Activated CD8-positive, alpha-beta memory T cell treated with anti-CD3 and anti-CD28 coated beads for 4 hours (primary cell): ENCODE measurements at regions not wholly inside any gene's neighbourhood (a gene's known extent, or its start where the extent isn't known, plus 50 kb on each side); places are given as distances from the start of the nearest gene placed in this dataset.

ENCODE experiments used
- DNase-seq, 2 donors: peaks; one replicate each; pipeline ENCODE4 v3.0.0-alpha.2; 2020; ENCODE audit warnings: low read depth in 2 of 2

DNA sequence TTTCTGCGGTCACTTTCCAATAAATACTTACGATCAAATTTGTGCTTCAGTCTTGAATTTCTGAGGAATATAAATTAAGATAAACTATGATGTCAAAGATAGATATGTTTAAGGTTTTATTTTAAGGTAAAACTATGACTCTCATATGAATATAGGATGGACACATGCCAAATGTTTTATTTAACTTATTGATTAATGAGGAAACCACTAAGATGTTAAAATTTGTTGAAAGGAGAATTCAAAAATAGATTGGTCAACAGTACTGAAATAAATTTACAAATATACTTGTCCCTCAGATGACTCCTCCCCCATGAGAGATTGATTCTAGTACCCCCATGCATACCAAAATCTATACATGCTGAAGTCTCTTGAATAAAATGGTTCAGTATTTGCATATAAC is 319.7 kb upstream of the KCNH8 start:
- DNase-seq: no peak

DNA sequence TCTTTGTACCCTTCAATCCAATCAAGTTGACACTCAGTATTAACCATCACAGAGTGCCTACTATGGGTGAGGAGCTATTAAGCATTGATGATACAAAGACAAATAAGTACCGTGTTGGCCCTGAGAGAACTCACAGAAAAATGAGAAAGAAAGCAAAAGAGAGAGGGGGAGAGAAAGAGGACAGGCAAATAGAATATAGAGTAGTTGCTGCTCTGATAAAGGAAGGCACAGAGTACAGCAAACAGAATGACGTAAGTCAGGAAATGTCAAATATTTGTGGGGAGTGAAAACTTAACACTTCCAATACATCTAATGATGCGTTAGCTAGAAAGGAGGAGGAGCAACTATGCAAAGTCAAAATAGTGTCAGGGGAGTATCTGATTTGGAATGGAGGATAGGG is 320.6 kb upstream of the KCNH8 start:
- DNase-seq: no peak

DNA sequence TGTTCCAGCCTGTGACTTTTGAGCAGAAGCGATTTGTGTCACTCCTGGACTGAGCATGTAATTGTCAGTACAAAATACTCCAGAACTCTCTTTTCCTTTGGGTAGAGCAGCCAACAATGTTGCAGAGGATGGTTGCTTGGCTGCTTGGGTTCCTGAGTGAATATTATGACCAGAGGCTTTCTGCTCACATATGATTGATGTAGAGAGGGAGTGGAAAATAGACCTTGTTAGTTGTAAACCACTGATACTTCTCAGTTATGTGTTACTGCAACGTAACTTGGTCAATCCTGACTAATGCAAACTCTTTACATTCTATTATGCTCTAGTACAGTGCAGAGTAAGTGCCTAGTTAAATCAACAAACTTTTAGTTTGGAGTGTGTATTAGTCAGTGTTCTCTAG is 322.6 kb upstream of the KCNH8 start:
- no peak for DNase-seq

DNA sequence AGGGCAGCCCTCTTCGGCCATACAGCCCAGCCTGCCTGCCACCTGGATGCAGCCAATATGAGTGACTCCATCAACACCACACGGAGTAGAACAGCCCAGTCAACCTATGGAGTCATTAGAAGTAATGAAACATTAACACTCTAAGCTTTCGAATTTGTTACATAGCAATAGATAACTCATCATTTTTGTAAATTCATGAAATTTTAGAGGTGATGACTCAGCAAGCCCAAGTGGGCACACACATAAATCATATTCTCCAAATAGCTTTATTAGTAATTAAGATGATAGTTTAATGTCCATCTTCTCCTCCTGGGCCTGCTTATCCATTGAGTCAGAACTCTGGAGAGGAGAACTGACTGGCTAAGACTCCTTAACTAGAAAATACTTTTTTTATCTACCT is 335.0 kb upstream of the KCNH8 start:
- no peak for DNase-seq

DNA sequence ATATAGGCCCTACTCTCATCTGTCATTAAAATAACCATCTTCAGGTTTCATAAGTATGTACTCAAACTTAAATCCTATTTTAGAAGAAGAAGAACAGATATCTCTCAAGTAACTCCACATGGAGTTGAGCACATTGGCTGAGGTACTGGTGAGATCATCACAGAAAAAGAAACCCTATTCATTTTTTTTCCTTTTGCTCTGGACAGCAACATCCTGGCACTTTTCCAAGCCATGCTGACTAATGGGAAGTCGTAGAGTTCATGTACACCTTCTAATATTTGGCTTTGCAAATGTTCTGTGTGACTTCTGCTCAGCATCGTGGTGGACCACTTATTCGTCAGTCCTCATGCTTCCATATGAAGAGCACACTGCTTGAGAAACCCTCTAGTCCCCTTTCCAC is 336.0 kb upstream of the KCNH8 start:
- DNase-seq: no peak

DNA sequence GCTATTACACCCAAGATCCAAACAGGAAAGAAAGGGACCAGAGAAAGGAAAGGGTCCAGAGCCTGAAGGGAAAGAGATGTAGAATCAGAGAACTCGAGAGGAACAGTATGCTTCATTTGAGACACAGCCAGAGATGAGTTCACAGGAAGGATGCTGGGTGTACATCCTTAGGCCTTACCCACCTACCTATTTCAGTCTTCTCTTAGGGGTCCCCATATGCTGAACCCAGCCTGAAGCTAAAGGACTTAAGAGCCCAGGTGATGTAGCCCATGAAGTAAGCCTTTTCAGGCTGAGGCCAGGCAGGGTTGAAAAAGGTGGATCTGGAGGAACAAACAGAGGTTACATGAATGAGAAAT is 338.0 kb upstream of the KCNH8 start:
- no peak for DNase-seq

DNA sequence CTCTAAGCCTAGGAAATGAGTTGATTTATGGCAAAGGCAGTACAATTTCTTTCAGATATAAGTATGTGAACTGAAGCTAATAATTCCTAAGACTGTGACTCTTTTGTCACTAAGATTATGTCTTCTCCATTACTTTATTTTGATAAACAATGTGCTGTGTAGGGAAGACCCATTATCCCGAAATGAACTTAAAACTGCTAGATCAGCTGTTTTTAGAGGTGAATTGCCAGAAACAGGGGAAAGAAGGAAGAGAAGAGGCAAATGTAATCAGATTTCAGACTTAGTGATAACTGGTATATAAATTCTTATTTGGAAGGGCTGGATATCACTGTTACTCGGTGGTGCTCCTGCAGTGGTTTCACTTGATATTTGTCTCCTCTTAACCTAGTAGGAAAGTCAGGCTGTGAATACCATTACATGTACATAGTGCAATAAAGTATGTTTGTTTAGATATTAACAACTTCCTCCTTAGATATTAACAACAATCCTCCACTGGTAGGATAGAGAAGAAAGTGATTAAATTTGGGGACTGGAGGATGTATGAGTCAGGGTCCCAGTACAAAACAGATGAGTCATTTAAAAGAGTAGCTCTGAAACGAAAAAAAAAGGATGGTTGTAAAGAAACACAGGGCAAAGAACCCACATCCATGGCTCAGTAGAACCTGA is 338.5 kb upstream of the KCNH8 start:
- no peak for DNase-seq

DNA sequence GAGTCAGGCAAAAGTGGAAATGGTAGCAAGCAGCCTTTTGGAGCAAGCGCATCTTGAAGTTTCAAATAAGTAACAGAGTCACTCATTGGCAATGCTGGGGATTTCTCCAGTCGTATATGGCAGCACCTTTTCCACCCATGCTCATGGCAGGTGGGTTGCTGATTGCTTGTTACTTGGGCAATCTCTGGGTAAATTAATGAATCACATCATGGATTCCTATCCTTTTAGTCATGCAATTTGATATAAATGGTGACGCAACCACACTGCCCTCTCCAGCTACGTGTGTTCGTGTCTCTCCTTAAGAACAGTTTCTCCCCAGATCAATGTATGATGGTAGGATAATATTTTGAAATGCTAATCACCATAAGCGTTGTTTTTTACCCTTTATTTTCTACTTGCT is 339.9 kb upstream of the KCNH8 start:
- no peak for DNase-seq

DNA sequence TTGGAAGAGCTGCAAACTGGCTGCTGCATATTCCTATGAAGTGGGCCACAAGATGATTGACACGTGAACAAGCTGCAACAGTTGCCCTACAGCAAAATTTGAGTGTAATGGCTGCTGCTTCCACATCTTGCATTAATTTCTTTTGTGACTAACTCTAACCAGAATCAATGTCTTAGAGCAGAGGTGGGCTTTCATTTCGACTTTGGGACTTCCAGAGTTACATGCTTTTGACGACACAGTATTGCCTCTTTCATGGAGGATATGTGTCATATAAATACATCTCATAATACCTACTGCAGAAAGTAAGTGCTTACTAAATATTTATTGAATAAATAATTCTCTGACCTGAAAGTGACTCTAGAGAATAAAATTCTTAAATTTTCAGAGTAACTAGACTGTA is 340.7 kb upstream of the KCNH8 start:
- no peak for DNase-seq

DNA sequence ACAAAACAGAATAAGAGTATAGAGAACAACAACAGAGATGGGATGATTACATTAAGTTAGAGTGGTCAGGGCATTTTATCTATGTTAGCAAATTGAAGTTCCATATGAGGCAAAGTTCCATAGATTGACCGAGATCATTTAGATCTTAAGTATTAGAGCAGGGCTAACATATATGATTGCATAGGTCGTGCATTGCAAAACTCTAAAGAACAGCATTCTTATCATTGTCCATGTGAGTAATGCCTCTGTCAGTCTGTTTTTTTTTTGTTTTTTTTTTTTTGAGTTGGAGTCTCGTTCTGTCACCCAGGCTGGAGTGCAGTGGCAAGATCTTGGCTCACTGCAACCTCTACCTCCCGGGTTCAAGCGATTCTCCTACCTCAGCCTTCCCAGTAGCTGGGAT is 341.7 kb upstream of the KCNH8 start:
- no peak for DNase-seq

DNA sequence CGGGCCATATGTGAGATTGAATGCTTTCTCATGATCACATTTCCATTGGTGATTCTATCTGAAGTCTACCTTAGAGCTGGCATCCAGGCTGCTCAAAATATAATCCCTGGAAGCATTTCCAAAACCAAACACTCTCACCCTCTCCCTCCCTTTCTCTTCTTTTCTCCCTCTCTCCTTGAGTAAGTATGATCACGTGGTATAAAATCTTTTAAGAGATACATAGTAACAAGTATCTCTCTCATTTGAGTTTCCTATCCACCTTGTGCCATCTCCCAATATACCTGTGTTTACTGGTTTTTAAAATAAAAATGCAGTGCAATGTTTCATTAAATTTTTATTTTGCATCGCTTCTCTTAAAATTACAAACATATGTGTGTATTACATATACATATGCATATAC is 350.9 kb upstream of the KCNH8 start:
- no peak for DNase-seq

DNA sequence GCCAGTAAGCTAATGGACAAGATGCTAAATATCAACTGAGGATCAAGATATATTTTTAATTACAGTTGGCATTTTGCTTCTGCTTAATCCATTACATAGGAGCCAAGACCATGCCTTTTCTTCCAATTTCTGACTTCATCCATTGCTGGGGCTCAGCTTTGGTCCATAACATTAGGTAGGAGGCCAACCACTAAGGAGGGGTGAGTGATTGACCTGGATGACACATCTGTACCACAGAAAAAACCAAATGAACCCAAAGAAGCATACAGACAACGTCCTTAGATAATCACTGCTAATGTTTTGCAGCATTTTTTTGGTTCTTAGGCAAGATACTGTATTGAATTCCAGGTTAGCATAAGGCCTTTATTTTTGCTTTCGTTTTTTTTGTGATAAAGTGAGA is 353.2 kb upstream of the KCNH8 start:
- DNase-seq: no peak

DNA sequence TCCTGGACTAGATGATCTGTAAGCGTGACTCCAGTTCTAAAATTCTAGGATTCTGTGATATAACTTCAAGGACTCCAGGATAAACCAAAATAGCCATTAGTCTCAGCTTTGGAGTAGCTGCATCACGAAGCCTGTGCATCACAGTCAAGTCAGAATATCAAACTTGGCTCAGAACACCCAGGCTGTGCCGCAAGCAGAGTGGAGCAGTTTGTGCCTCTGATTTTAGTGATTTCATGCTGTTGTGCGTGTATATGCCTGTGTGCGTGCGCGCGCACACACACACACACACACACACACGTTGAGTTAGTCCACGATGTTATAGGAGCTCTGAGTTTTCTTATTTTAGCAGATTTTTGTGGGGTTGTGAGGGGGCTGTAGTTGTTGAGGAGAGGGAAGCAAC is 356.6 kb upstream of the KCNH8 start:
- no peak for DNase-seq

DNA sequence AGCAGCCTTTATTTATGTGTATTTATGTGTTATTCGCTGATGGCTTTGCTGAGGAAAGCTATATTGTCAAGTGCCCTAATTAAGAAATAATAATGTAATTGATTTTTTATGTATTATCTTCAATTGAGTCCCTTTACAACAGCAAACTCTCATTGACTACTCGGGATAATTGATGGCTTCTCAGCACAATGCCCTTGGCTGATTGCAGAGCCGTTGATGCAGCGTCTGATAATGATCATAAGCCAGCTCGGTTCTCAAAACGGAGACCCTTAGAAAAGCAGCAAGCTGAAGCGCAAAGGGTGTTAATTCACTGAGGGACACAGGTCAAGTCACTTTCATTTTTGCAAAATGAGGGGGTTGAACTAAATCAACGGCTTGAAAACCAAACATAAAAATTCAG is 357.1 kb upstream of the KCNH8 start:
- no peak for DNase-seq

DNA sequence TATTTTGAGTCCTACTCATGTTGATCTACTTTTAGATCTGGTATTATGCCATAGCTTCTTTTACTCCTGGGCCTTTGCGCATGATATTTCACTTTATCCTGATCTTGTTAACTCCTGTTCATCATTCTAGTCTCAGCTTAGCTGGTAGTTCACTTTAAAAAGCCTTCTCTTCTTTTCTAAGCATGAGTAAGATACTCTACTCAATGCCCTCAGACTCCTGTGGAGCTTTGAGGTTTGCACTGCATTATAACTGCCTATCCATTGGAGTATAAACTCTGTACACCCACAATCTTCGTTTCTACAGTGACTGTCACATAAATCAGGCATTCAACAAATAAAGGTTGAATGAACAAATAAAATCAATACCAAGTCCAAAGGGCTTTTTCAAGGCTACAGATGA is 357.9 kb upstream of the KCNH8 start:
- DNase-seq: no peak

DNA sequence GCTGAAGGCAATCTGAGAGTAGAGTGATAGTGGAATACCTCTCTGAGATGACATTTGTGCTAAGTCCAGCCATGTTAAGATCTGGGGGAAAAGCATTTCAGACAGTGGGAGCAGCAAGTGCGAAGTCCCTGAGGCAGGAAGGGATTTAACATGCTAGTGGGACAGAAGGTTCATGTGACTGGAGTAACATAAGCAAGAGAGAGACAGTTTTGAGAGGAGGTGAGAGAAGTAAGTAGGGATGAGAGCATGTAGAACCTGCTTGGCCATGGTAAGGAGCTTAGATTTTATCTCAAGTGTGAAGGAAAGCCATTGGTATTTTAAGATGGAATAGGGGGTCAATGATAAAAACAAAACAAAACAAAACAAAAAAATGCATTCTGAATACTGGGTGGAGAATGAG is 358.6 kb upstream of the KCNH8 start:
- DNase-seq: no peak

DNA sequence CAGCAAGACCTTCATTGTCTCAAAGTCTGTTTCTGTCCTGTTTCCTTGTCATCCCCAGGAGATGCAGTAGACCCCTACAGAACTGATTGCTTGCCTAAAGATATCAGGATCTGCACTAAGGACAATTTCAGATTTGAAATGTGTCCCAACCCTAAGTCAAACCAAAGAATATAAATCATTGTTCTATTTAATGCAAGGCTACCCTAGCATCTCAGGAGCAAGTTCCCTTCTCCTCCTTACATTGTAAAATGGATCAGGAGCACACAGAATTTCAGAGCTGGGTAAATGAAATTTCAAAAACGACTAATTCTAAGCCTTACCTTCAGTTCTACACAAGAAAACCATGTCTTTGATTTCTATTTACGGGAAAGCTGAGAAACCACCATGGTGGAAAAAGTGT is 360.9 kb upstream of the KCNH8 start:
- DNase-seq: no peak

DNA sequence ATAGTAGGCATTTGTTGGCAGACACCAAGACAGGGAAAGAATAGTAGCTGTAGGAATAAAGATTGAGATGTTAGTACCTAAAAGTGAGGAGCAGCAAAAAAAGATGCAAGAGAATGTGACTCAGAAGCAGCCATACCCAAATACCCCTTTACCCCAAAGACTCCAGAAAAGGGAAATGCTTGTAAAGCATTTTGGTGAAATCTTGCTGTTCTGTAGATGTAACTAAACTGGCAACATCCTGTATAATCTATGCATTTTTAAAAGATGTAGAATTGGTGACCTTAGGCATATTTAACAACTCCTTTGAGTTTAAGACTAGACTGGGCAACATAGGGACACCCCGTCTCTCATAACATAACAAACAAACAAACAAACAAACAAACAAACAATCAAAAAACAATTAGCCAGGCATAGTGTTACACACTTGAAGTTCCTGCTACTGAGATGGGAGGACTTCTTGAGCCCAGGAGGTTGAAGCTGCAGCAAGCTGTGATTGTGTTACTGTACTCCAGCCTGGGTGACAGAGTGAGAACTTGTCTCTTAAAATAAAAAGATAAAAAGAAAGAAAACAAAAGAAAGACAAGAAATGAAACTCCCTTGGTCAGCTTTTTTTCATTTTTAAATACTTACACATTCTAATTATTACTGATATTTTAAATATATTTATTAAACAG is 361.5 kb upstream of the KCNH8 start:
- DNase-seq: no peak

DNA sequence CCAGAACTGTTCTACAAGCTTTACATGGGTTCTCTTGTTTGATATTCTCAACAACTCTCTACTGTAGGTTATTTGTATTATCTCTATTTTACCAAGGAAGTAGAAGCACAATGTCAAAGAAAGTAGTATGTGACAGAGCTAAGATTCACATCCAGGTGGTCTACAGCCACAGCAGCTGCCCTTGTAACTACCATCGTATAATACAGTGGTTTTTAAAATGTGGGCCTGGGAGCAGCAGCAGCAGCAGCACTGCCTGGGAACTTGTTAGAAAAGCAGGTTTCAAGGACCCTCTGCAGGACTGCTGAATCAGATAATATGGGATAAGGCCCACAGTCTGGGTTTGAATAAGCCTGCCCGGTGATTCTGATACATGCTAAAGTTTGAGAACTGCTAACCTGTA is 357.1 kb upstream of the SATB1 start:
- no peak for DNase-seq

DNA sequence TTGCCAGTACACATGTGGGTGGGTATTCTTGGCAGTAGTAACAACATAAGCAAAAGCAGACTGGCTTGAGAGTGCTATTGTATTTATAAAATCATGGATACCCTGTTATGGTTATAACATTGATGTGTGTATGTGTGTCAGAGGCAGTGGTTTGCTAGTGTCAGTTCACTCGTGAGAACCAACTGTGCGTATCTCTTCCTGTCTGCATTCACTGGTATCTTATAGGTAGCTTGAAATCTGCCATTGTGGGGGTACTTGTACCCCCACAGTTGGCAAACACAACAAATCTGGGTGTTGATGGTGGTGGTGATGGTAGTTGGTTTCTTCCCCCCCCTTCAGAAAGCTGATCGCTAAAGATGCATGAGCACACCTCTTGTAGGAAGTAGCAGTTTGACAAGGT is 355.8 kb upstream of the SATB1 start:
- no peak for DNase-seq

DNA sequence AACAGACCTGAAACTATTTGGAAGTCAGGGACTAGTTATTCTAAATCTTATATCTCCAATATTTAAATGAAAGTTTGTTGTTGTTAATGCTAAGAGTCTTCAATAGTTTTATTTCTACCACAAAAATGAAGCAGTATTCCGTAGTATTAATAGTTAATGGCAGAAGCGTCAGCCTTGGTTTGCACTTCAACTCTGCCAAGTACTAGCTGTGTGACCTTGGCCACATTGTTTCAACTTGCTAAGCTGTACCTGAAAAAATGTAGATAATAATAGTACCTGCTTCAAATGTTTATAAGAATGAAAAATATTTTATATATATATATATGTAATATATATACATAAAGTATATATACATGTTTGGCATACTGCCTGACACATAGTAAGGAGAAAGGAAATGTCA is 354.6 kb upstream of the SATB1 start:
- DNase-seq: no peak

DNA sequence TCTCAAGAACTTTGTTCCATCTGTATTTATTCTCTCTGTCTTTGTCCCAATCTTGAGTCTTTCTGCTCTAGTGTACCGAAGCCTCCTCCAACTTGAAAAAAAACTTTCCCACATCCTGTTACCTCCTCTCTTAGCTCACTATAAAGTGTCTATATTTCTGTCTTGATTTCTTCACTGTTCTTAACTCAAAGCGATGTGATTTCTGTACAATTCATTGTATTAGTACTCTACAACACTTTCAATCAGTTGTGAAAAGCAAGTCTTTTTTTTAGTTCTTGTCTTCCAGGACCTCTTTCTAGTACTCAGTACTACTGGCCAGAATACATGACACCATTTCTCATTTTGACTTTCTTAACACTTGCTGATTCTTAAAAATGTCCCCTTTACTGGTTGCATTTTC is 353.5 kb upstream of the SATB1 start:
- no peak for DNase-seq

DNA sequence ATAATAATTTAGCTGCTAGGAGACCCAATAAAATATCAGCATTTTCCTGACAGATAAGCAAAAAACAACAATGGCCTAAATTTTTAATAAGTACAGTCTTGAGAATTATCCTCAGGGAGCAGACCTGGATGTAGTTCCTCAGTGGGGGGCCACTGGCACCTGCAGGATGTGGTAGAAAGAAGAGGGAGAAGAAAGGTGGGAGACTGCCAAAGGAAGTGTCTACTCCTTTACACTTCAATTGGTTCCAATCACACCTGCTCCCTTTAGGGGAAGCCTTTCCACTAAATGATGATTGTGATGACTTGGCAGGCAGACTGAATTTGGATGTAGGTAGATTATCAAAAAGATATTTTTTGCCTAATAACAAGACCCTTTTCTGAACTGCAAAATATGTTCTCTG is 353.0 kb upstream of the SATB1 start:
- DNase-seq: no peak

DNA sequence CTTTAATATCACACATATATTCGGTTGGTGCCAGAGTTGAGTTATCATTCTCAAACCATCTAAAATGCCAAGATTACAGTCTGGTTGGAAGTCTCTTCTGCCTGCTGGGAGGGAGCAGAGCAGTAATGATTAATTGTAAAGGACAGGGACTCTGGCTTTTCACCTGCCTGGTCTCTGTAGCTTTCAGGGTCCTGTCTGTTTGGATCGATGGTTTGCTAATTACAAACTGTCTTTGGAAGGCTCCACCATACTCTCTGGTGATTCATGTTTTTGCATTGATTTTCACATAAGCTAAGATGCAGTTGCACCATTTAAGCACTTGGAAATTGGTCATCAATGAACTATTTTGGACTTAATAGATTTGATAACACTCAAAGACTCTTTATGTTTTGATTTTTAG is 350.4 kb upstream of the SATB1 start:
- DNase-seq: no peak
